ENCODE measurements at regions not wholly inside any gene's neighbourhood (a gene's known extent, or its start where the extent isn't known, plus 50 kb on each side); places are given as distances from the start of the nearest gene placed in this dataset.

GRCh38 chr13:73767747-73768315, 366.4 kb downstream of the KLF12 start:
- TF ChIP-seq POU6F1 (CRISPR knock-in tag; IDR thresholded peaks at IDR 0.05; ENCODE audit: borderline replicate concordance, low read depth) = no peak
- TF ChIP-seq ARNTL (CRISPR knock-in tag; IDR thresholded peaks at IDR 0.05; ENCODE audit: borderline replicate concordance, low read depth) = no peak
- TF ChIP-seq PPARA (CRISPR knock-in tag; IDR thresholded peaks at IDR 0.05; ENCODE audit: borderline replicate concordance) = no peak
- no peak for TF ChIP-seq OSR1 (CRISPR knock-in tag; IDR thresholded peaks at IDR 0.05)
- TF ChIP-seq PATZ1 (CRISPR knock-in tag; IDR thresholded peaks at IDR 0.05; ENCODE audit: borderline replicate concordance) = no peak
- no peak for TF ChIP-seq GLIS3 (CRISPR knock-in tag; IDR thresholded peaks at IDR 0.05)
- TF ChIP-seq SNAI2 (CRISPR knock-in tag; IDR thresholded peaks at IDR 0.05) = no peak
- no peak for TF ChIP-seq CREB5 (CRISPR knock-in tag; IDR thresholded peaks at IDR 0.05; ENCODE audit: low read depth)
- no peak for TF ChIP-seq ISL1 (CRISPR knock-in tag; IDR thresholded peaks at IDR 0.05)
